GM10266 (cell line): ENCODE measurements at regions not wholly inside any gene's neighbourhood (a gene's known extent, or its start where the extent isn't known, plus 50 kb on each side); places are given as distances from the start of the nearest gene placed in this dataset.

Experiments
- DNase-seq: peaks from one replicate; pipeline ENCODE4 v3.0.0; 2012; ENCODE audit errors: extremely low spot score
- TF ChIP-seq, protein P1 (sequence below): IDR thresholded peaks from 2 replicates; pipeline ENCODE4 v1.5.1; 2012; ENCODE audit warnings: mild to moderate bottlenecking, low read depth; ENCODE audit not compliant: control insufficient read depth, insufficient read depth; ENCODE audit errors: missing control alignments

DNA sequence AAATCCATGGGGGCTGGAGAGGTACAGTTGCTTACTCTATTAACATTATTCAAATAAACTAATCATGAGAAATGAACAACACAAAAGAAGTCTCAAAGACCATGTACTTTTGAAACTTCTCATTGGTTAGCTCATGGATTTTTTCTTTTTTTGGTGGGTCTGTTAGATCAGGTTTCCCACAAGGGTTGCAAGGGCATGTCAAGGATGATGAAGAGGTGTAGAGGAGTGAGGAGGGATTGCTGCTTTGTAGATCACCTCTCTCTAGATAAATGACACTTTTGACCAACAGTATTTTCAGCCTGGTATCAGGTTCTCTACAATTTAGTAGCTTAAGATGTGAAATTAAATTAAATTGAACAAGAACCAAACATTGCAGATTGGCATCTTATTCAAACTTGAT, 417.9 kb upstream of the AGA start:
- no peak for DNase-seq
- TF ChIP-seq, protein P1, sequence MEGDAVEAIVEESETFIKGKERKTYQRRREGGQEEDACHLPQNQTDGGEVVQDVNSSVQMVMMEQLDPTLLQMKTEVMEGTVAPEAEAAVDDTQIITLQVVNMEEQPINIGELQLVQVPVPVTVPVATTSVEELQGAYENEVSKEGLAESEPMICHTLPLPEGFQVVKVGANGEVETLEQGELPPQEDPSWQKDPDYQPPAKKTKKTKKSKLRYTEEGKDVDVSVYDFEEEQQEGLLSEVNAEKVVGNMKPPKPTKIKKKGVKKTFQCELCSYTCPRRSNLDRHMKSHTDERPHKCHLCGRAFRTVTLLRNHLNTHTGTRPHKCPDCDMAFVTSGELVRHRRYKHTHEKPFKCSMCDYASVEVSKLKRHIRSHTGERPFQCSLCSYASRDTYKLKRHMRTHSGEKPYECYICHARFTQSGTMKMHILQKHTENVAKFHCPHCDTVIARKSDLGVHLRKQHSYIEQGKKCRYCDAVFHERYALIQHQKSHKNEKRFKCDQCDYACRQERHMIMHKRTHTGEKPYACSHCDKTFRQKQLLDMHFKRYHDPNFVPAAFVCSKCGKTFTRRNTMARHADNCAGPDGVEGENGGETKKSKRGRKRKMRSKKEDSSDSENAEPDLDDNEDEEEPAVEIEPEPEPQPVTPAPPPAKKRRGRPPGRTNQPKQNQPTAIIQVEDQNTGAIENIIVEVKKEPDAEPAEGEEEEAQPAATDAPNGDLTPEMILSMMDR: no peak

- DNase-seq: no peak
- TF ChIP-seq, protein P1: no peak
These were observed 419.4 kb upstream of the AGA start for GRCh38 chr4:177861551-177862094.

GRCh38 chr4:177862541-177863176, 420.4 kb upstream of the AGA start:
- TF ChIP-seq, protein P1: no peak
- no peak for DNase-seq

GRCh38 chr4:177879851-177880250, 437.6 kb upstream of the AGA start:
- DNase-seq: peak; percentile 3
- TF ChIP-seq, protein P1: no peak

DNA sequence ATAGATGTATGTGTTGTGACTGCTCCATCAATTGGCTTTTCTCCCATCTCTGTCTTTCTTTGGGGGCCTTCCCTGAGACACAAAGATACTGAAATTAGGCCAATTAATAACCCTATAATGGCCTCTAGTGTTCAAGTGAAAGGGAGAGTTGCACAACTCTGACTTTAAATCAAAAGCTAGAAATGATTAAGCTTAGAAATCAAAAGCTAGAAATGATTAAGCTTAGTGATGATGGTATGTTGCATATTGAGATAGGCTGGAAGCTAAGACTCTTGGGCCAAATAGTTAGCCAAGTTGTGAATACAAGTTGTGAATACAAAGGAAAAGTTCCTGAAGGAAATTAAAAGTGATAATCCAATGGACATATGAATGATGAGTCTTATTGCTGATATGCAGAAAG, 452.9 kb upstream of the AGA start:
- no peak for DNase-seq
- TF ChIP-seq, protein P1: no peak

DNA sequence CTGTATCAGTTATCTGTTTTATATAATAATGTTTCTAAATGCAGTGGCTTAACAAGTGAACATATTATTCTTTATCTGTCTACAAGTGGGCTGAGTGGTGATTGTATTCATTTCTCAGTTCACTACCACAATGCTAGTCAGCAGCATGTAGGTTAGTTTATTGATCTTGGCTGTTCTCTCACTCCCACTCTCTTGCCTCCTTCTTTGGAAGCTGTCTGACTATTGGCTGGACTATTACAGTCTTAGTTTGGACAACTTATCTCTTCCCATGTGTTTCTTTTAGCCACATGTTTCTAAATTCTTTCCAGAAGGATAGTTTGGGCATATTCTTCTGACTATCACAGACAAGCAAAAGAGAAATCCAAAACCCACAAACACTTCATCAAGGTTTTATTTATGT, 459.5 kb upstream of the AGA start:
- TF ChIP-seq, protein P1: no peak
- DNase-seq: no peak

DNA sequence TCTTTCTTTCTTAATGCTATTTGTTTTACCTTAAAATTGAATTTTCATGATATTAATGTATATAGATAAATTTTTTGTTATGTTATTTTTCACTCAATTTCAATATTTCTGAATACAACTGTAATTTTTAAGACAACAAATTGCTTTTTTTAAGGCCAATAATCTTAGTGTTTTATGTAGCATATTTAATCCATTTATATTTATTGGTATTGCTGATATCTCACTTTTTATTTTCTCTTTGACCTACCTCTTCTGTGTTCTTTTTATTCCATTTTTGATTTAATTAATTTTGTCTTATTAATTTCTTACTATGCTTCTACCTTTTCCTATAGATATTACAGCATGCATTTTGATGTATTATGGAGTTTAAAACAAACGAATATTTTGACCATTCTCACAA, 460.1 kb upstream of the AGA start:
- no peak for DNase-seq
- TF ChIP-seq, protein P1: no peak
